SK-N-SH treated with all-trans-retinoic acid at 6 μM for 48 hours (cell line): ENCODE measurements at regions not wholly inside any gene's neighbourhood (a gene's known extent, or its start where the extent isn't known, plus 50 kb on each side); places are given as distances from the start of the nearest gene placed in this dataset.

Source experiments
- ATAC-seq: fragments of 200-7000 bp; cut with Tn5 transposase; 3 replicates; pipeline ENCODE4 v1.9.1; 2020; ENCODE audit warnings: mild to moderate bottlenecking, moderate library complexity
- ARNTL ChIP-seq: fragments of 450-650 bp; formaldehyde crosslinking; IDR thresholded peaks from 2 replicates; pipeline ENCODE4 v1.5.0; 2020; ENCODE audit warnings: low read depth, mild to moderate bottlenecking, moderate library complexity, borderline replicate concordance
- BACH2 ChIP-seq: fragments of 250-450 bp; sonication (Bioruptor Pico); IDR thresholded peaks from 2 replicates; pipeline ENCODE4 v1.9.0; 2021; ENCODE audit warnings: mild to moderate bottlenecking, borderline replicate concordance
- CSDC2 ChIP-seq: fragments of 250-450 bp; sonication (Bioruptor Pico); IDR thresholded peaks from 2 replicates; pipeline ENCODE4 v1.5.0; 2020; ENCODE audit warnings: mild to moderate bottlenecking, moderate library complexity
- ESRRG ChIP-seq: fragments of 250-450 bp; sonication (Bioruptor Pico); IDR thresholded peaks from 2 replicates; pipeline ENCODE4 v1.6.1; 2021; ENCODE audit warnings: mild to moderate bottlenecking
- GLIS3 ChIP-seq: fragments of 250-450 bp; sonication (Bioruptor Pico); IDR thresholded peaks from 2 replicates; pipeline ENCODE4 v1.5.0; 2020; ENCODE audit warnings: mild to moderate bottlenecking, moderate library complexity
- ISL1 ChIP-seq: fragments of 250-450 bp; sonication (Bioruptor Pico); IDR thresholded peaks from 2 replicates; pipeline ENCODE4 v2.1.2; 2022; ENCODE audit warnings: mild to moderate bottlenecking, moderate library complexity
- OSR1 ChIP-seq: fragments of 250-450 bp; sonication (Bioruptor Pico); IDR thresholded peaks from 2 replicates; pipeline ENCODE4 v1.8.0; 2022; ENCODE audit warnings: moderate library complexity, mild to moderate bottlenecking, inconsistent platforms
- PPARA ChIP-seq: fragments of 250-450 bp; sonication (Bioruptor Pico); IDR thresholded peaks from 2 replicates; pipeline ENCODE4 v1.5.0; 2020; ENCODE audit warnings: mild to moderate bottlenecking, borderline replicate concordance
- TCF4 ChIP-seq: fragments of 250-450 bp; sonication (Bioruptor Pico); IDR thresholded peaks from 2 replicates; pipeline ENCODE4 v1.8.0; 2021; ENCODE audit warnings: mild to moderate bottlenecking, moderate library complexity, borderline replicate concordance
- TOX ChIP-seq: fragments of 250-450 bp; sonication (Bioruptor Pico); IDR thresholded peaks from 2 replicates; pipeline ENCODE4 v1.8.0; 2021; ENCODE audit warnings: mild to moderate bottlenecking, moderate library complexity, borderline replicate concordance
- ZFP30 ChIP-seq: fragments of 450-650 bp; formaldehyde crosslinking; IDR thresholded peaks from 2 replicates; pipeline ENCODE4 v1.5.0; 2022; ENCODE audit warnings: mild to moderate bottlenecking, moderate library complexity
- ZNF565 ChIP-seq: fragments of 450-650 bp; formaldehyde crosslinking; conservative IDR thresholded peaks from 2 replicates; pipeline ENCODE4 v1.5.0; 2020; ENCODE audit warnings: low read depth, mild to moderate bottlenecking, moderate library complexity
- ZNF70 ChIP-seq: fragments of 450-650 bp; formaldehyde crosslinking; IDR thresholded peaks from 2 replicates; pipeline ENCODE4 v1.5.0; 2020; ENCODE audit warnings: mild to moderate bottlenecking, moderate library complexity
- ZNF8 ChIP-seq: fragments of 450-650 bp; formaldehyde crosslinking; IDR thresholded peaks from 2 replicates; pipeline ENCODE4 v1.5.0; 2020; ENCODE audit warnings: mild to moderate bottlenecking, moderate library complexity
- TF ChIP-seq, protein P1 (sequence below): fragments of 250-450 bp; sonication (Bioruptor Pico); IDR thresholded peaks from 2 replicates; pipeline ENCODE4 v1.5.1; 2021; ENCODE audit warnings: mild to moderate bottlenecking, moderate library complexity
- TF ChIP-seq, protein P2 (sequence below): fragments of 250-450 bp; sonication (Bioruptor Pico); IDR thresholded peaks from 2 replicates; pipeline ENCODE4 v1.5.0; 2020; ENCODE audit warnings: mild to moderate bottlenecking, moderate library complexity
- TF ChIP-seq, protein P3 (sequence below): fragments of 250-450 bp; sonication (Bioruptor Pico); IDR thresholded peaks from 2 replicates; pipeline ENCODE4 v1.8.0; 2020; ENCODE audit warnings: mild to moderate bottlenecking, moderate library complexity, borderline replicate concordance

DNA sequence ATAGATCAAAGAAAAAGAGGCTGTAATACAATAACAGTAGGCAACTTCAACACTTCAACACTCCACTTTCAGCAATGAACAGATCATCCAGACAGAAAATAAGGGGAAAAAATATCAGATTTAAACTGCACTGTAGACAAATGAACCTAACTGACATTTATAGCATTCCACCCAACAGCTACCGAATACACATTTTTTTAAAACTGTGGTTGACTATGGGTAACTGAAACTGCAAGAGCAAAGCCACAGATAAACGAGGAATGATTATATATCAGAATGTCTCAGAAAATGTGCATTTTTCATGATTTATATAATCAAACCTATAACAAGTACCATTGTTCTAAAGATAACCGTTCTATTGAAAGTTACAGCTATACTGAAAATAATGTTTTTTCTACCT is 514.9 kb upstream of the DPPA4 start:
- ATAC-seq = no peak
- TF ChIP-seq, protein P1, sequence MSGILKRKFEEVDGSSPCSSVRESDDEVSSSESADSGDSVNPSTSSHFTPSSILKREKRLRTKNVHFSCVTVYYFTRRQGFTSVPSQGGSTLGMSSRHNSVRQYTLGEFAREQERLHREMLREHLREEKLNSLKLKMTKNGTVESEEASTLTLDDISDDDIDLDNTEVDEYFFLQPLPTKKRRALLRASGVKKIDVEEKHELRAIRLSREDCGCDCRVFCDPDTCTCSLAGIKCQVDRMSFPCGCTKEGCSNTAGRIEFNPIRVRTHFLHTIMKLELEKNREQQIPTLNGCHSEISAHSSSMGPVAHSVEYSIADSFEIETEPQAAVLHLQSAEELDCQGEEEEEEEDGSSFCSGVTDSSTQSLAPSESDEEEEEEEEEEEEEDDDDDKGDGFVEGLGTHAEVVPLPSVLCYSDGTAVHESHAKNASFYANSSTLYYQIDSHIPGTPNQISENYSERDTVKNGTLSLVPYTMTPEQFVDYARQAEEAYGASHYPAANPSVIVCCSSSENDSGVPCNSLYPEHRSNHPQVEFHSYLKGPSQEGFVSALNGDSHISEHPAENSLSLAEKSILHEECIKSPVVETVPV (CRISPR knock-in tag) = no peak
- TF ChIP-seq ZNF8 = no peak
- TF ChIP-seq ZFP30 = no peak
- no peak for TF ChIP-seq ARNTL
- TF ChIP-seq ESRRG (CRISPR knock-in tag) = no peak
- TF ChIP-seq TCF4 = no peak
- no peak for TF ChIP-seq ISL1
- no peak for TF ChIP-seq GLIS3
- TF ChIP-seq BACH2 (CRISPR knock-in tag) = no peak
- TF ChIP-seq, protein P2, sequence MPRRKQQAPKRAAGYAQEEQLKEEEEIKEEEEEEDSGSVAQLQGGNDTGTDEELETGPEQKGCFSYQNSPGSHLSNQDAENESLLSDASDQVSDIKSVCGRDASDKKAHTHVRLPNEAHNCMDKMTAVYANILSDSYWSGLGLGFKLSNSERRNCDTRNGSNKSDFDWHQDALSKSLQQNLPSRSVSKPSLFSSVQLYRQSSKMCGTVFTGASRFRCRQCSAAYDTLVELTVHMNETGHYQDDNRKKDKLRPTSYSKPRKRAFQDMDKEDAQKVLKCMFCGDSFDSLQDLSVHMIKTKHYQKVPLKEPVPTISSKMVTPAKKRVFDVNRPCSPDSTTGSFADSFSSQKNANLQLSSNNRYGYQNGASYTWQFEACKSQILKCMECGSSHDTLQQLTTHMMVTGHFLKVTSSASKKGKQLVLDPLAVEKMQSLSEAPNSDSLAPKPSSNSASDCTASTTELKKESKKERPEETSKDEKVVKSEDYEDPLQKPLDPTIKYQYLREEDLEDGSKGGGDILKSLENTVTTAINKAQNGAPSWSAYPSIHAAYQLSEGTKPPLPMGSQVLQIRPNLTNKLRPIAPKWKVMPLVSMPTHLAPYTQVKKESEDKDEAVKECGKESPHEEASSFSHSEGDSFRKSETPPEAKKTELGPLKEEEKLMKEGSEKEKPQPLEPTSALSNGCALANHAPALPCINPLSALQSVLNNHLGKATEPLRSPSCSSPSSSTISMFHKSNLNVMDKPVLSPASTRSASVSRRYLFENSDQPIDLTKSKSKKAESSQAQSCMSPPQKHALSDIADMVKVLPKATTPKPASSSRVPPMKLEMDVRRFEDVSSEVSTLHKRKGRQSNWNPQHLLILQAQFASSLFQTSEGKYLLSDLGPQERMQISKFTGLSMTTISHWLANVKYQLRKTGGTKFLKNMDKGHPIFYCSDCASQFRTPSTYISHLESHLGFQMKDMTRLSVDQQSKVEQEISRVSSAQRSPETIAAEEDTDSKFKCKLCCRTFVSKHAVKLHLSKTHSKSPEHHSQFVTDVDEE (CRISPR knock-in tag) = no peak
- TF ChIP-seq ZNF565 = no peak
- TF ChIP-seq PPARA (CRISPR knock-in tag) = no peak
- no peak for TF ChIP-seq ZNF70

DNA sequence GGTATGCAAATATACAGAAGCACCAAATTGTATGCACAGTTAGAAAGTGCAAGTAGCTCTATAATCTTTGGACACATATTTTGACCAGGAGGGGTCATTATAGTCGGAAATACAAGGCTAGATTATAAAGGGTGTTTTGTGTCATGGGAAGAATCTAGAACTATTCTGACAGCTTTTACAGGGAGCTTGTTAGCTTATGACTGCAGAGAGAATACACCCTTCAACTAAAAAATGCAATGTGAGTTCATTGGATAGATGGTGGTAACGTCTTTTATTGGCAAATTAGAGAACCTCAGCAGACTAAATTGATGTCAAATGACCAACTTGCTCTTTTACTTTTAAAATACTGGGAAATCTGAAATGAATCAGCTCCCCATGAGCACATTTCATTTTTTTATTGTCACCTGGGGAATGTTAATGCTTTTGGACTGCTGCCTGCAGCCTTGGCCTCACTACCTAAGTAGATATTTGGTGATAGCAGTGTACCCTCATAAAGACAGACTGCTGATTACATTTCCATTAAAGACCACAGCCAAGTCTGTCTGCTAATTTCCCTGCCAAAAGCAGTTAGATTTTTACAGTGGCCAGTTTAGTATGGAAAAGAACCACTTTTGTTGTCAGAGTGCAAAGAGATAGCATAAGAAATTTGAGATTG is 515.9 kb upstream of the DPPA4 start:
- ATAC-seq = peak; percentile 94
- TF ChIP-seq CSDC2 (CRISPR knock-in tag) (no peak), OSR1 (CRISPR knock-in tag) (no peak), ZNF70 (no peak), TCF4 (no peak), ARNTL (no peak), BACH2 (CRISPR knock-in tag) (no peak), ESRRG (CRISPR knock-in tag) (no peak), ZNF565 (no peak), TOX (no peak)
- TF ChIP-seq, protein P3, sequence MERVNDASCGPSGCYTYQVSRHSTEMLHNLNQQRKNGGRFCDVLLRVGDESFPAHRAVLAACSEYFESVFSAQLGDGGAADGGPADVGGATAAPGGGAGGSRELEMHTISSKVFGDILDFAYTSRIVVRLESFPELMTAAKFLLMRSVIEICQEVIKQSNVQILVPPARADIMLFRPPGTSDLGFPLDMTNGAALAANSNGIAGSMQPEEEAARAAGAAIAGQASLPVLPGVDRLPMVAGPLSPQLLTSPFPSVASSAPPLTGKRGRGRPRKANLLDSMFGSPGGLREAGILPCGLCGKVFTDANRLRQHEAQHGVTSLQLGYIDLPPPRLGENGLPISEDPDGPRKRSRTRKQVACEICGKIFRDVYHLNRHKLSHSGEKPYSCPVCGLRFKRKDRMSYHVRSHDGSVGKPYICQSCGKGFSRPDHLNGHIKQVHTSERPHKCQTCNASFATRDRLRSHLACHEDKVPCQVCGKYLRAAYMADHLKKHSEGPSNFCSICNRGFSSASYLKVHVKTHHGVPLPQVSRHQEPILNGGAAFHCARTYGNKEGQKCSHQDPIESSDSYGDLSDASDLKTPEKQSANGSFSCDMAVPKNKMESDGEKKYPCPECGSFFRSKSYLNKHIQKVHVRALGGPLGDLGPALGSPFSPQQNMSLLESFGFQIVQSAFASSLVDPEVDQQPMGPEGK (CRISPR knock-in tag) = no peak

DNA sequence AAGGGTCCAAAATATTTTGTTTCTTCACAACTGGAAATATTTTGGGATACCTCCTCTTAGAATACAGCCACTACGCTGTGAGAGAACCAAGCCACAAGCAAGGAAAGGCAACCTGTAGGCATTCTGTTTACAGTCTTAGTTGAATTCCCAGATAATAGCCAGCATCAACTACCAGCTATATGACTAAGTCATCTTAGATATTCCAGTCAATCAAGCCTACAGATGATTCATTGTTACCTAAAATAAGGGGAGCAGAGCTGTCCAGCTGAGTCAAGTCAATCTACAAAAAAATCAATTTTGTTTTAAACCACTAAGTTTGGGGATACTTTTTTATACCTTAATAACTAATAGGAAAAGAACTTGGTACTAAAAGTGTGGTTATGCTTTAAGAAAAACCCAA is 526.4 kb upstream of the DPPA4 start:
- ATAC-seq = no peak
- TF ChIP-seq ARNTL = no peak
- TF ChIP-seq BACH2 (CRISPR knock-in tag) = no peak
- TF ChIP-seq, protein P1 (CRISPR knock-in tag) = no peak

DNA sequence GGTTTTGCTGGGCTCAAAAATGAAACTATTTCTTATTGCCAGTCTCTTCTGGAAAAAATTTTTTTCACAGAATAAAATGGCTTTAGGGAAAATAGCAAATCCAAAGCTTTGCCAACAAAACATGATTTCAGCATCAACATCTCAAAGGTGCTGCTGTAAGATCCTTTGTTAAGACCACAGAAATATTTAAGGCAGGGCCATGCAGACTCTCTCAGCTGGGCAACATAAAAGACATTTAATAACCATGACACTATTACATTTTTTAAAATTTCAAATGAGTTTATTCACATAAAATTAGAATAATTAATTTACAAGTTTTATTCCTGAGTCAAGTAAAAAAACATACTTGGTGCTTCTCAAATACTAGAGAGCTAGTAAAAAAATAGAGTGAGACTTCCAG is 527.1 kb upstream of the DPPA4 start:
- ATAC-seq = no peak
- TF ChIP-seq TCF4 = no peak
- no peak for TF ChIP-seq ARNTL
- no peak for TF ChIP-seq ZNF8
- TF ChIP-seq, protein P2 (CRISPR knock-in tag) = no peak
- TF ChIP-seq OSR1 (CRISPR knock-in tag) = no peak
